ENCODE measurements at regions not wholly inside any gene's neighbourhood (a gene's known extent, or its start where the extent isn't known, plus 50 kb on each side); places are given as distances from the start of the nearest gene placed in this dataset.
"Not testable (repeated sequence)": the region's sequence is repeated elsewhere in the genome, so short reads cannot be mapped to it uniquely, and the experiment has no call there.

- peaks cover 0 to 6% (median 0%) of the 10 kb centered on the region in 3 donors for H3K4me1 ChIP-seq
- H3K9me3 ChIP-seq, result no peaks in the 10 kb centered on the region
- no peaks in the 10 kb centered on the region for H3K36me3 ChIP-seq
- intact Hi-C loops (cut with DNase I), result no loop called here
- H3K27ac ChIP-seq, result no peak overlapping the region
- DNase-seq, result no peak
- WGBS, 2 donors, result 86 to 90% methylated on average over 9 of the region's 9 CpGs
- H3K27me3 ChIP-seq, result peaks cover 0 to 10% (median 0%) of the 10 kb centered on the region in 4 donors
- H3K4me3 ChIP-seq, result no peak overlapping the region
- TF ChIP-seq POLR2A (IDR thresholded peaks at IDR 0.05), result no peak
- TF ChIP-seq, protein P1, sequence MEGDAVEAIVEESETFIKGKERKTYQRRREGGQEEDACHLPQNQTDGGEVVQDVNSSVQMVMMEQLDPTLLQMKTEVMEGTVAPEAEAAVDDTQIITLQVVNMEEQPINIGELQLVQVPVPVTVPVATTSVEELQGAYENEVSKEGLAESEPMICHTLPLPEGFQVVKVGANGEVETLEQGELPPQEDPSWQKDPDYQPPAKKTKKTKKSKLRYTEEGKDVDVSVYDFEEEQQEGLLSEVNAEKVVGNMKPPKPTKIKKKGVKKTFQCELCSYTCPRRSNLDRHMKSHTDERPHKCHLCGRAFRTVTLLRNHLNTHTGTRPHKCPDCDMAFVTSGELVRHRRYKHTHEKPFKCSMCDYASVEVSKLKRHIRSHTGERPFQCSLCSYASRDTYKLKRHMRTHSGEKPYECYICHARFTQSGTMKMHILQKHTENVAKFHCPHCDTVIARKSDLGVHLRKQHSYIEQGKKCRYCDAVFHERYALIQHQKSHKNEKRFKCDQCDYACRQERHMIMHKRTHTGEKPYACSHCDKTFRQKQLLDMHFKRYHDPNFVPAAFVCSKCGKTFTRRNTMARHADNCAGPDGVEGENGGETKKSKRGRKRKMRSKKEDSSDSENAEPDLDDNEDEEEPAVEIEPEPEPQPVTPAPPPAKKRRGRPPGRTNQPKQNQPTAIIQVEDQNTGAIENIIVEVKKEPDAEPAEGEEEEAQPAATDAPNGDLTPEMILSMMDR (IDR thresholded peaks at IDR 0.05), result no peak
Observed at GRCh38 chr10:8159341-8160165, 105.1 kb downstream of the GATA3 start.

DNA sequence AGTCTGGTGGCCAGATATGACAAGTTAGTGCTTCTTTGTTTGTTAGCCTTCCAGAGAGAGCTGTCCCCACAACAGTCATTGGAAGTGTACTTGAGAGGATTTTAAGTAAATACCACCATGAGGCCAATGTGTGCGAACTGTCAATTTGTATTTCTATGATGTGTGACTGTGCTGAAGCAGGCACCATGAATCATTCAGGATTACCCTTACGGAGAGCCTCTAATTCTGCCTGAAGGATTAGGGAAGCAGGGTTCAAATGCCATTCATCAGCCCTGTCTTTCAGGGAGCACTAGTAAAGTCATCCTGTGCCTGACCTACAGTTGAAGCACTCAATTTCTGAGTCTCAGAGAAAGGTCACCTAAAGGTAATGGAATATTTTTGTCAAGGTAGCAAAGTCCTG is 109.3 kb downstream of the GATA3 start:
- Histone ChIP-seq H3K4me3 (no peak overlapping the region), H3K27me3 (no peaks in the 10 kb centered on the region), H3K27ac (no peak overlapping the region), H3K9me3 (peaks cover 0 to 12% (median 7%) of the 10 kb centered on the region in 3 donors), H3K4me1 (peaks cover 0 to 6% (median 0%) of the 10 kb centered on the region in 3 donors), H3K36me3 (no peaks in the 10 kb centered on the region)
- 77 to 79% methylated on average over 2 of the region's 2 CpGs for WGBS, 2 donors
- no peak for DNase-seq
- intact Hi-C loops (cut with DNase I), result no loop called here
- no peak for TF ChIP-seq POLR2A (IDR thresholded peaks at IDR 0.05)
- TF ChIP-seq, protein P1 (IDR thresholded peaks at IDR 0.05), result no peak

- H3K36me3 ChIP-seq; H3K27me3 ChIP-seq; H3K27ac ChIP-seq; H3K4me3 ChIP-seq; DNase-seq; H3K4me1 ChIP-seq; intact Hi-C loops (cut with DNase I): not testable (repeated sequence)
- 83 to 90% methylated on average over 1 of the region's 1 CpG for WGBS, 2 donors
- peaks cover 0 to 20% (median 14%) of the 10 kb centered on the region in 3 donors for H3K9me3 ChIP-seq
Observed at GRCh38 chr10:8164640-8165039, 110.2 kb downstream of the GATA3 start.

GRCh38 chr10:8168836-8169235 is 114.3 kb downstream of the GATA3 start:
- H3K27ac ChIP-seq, result no peak overlapping the region
- H3K27me3 ChIP-seq, result peaks cover 0 to 6% (median 0%) of the 10 kb centered on the region in 4 donors
- TF ChIP-seq, protein P1 (IDR thresholded peaks at IDR 0.05), result no peak
- no peak for DNase-seq
- peaks cover 0 to 21% (median 15%) of the 10 kb centered on the region in 3 donors for H3K9me3 ChIP-seq
- no peaks in the 10 kb centered on the region for H3K36me3 ChIP-seq
- H3K4me1 ChIP-seq, result peaks cover 0 to 6% (median 0%) of the 10 kb centered on the region in 3 donors
- intact Hi-C loops (cut with DNase I), result no loop called here
- no peak overlapping the region for H3K4me3 ChIP-seq

- DNase-seq, result no peak
- no peak overlapping the region for H3K27ac ChIP-seq
- TF ChIP-seq, protein P1 (IDR thresholded peaks at IDR 0.05), result no peak
- no peak for TF ChIP-seq POLR2A (IDR thresholded peaks at IDR 0.05)
- 82 to 95% methylated on average over 2 of the region's 2 CpGs for WGBS, 2 donors
- H3K4me1 ChIP-seq, result no peaks in the 10 kb centered on the region
- H3K36me3 ChIP-seq, result no peaks in the 10 kb centered on the region
- intact Hi-C loops (cut with DNase I), result no loop called here
- H3K27me3 ChIP-seq, result peaks cover 0 to 6% (median 0%) of the 10 kb centered on the region in 4 donors
- no peak overlapping the region for H3K4me3 ChIP-seq
- H3K9me3 ChIP-seq, result peaks cover 0 to 21% (median 15%) of the 10 kb centered on the region in 3 donors
Observed at GRCh38 chr10:8171008-8171407, 116.5 kb downstream of the GATA3 start.

Data from esophagus squamous epithelium (tissue), 5 donors.